GM19238 (cell line): ENCODE measurements at regions not wholly inside any gene's neighbourhood (a gene's known extent, or its start where the extent isn't known, plus 50 kb on each side); places are given as distances from the start of the nearest gene placed in this dataset.
"Not testable (repeated sequence)": the region's sequence is repeated elsewhere in the genome, so short reads cannot be mapped to it uniquely, and the experiment has no call there.

Experiments
- DNase-seq: peaks from one replicate; pipeline ENCODE4 v3.0.0; 2011; ENCODE audit warnings: low spot score; ENCODE audit not compliant: insufficient read length

GRCh38 chr11:130526846-130527245, 78.4 kb downstream of the ADAMTS15 start:
- DNase-seq = no peak

GRCh38 chr11:130527636-130528297, 79.3 kb downstream of the ADAMTS15 start:
- DNase-seq = no peak

- DNase-seq = no peak
These were observed 80.1 kb downstream of the ADAMTS15 start for GRCh38 chr11:130528298-130529261.

GRCh38 chr11:130529366-130529765, 80.9 kb downstream of the ADAMTS15 start:
- no peak for DNase-seq

- DNase-seq = no peak
These were observed 82.6 kb downstream of the ADAMTS15 start for GRCh38 chr11:130531061-130531460.

GRCh38 chr11:130533113-130533798, 84.8 kb downstream of the ADAMTS15 start:
- no peak for DNase-seq

- no peak for DNase-seq
These were observed 85.4 kb downstream of the ADAMTS15 start for GRCh38 chr11:130533871-130534270.

- no peak for DNase-seq
These were observed 86.1 kb downstream of the ADAMTS15 start for GRCh38 chr11:130534551-130534950.

GRCh38 chr11:130535520-130535919, 87.1 kb downstream of the ADAMTS15 start:
- no peak for DNase-seq

- DNase-seq = no peak
These were observed 87.9 kb downstream of the ADAMTS15 start for GRCh38 chr11:130536106-130537040.

GRCh38 chr11:130539680-130540079, 91.2 kb downstream of the ADAMTS15 start:
- DNase-seq = not testable (repeated sequence)

GRCh38 chr11:130544266-130544665, 95.8 kb downstream of the ADAMTS15 start:
- DNase-seq = no peak

- DNase-seq = no peak
These were observed 97.1 kb downstream of the ADAMTS15 start for GRCh38 chr11:130545449-130546072.

GRCh38 chr11:130546438-130546837, 98.0 kb downstream of the ADAMTS15 start:
- no peak for DNase-seq

- DNase-seq = no peak
These were observed 98.7 kb downstream of the ADAMTS15 start for GRCh38 chr11:130546901-130547694.

- no peak for DNase-seq
These were observed 99.5 kb downstream of the ADAMTS15 start for GRCh38 chr11:130547761-130548490.

GRCh38 chr11:130548491-130548833, 100.0 kb downstream of the ADAMTS15 start:
- no peak for DNase-seq

- no peak for DNase-seq
These were observed 101.1 kb downstream of the ADAMTS15 start for GRCh38 chr11:130549393-130549999.

- no peak for DNase-seq
These were observed 101.7 kb downstream of the ADAMTS15 start for GRCh38 chr11:130550150-130550549.
